Skeletal muscle tissue (tissue), 3 donors: ENCODE measurements at regions not wholly inside any gene's neighbourhood (a gene's known extent, or its start where the extent isn't known, plus 50 kb on each side); places are given as distances from the start of the nearest gene placed in this dataset.
"Not testable (repeated sequence)": the region's sequence is repeated elsewhere in the genome, so short reads cannot be mapped to it uniquely, and the experiment has no call there.

Experiments
- H3K27ac ChIP-seq: one replicate; pipeline ENCODE4 v1.7.0; 2013; ENCODE audit warnings: mild to moderate bottlenecking, low read depth, low read length, inconsistent platforms
- H3K27me3 ChIP-seq, 3 donors: one replicate each; pipeline ENCODE4 v1.7.0; 2013; ENCODE audit warnings: low read length in 3 of 3; ENCODE audit not compliant: control insufficient read depth in 3 of 3, insufficient read depth in 3 of 3
- H3K36me3 ChIP-seq, 3 donors: one replicate each; pipeline ENCODE4 v1.7.0; 2013; ENCODE audit warnings: low read length in 3 of 3; ENCODE audit not compliant: control insufficient read depth in 3 of 3, insufficient read depth in 3 of 3
- H3K4me1 ChIP-seq, 3 donors: one replicate each; pipeline ENCODE4 v1.7.0; 2013; ENCODE audit warnings: low read length in 3 of 3, mild to moderate bottlenecking in 3 of 3; ENCODE audit not compliant: control insufficient read depth in 3 of 3, insufficient read depth in 3 of 3
- H3K4me3 ChIP-seq, 3 donors: one replicate each; pipeline ENCODE4 v1.7.0; 2013; ENCODE audit warnings: low read length in 3 of 3
- H3K9ac ChIP-seq, 3 donors: one replicate each; pipeline ENCODE4 v1.7.0; 2013; ENCODE audit warnings: low read length in 3 of 3, mild to moderate bottlenecking in 3 of 3, moderate library complexity in 2 of 3, low read depth in 1 of 3
- H3K9me3 ChIP-seq, 3 donors: one replicate each; pipeline ENCODE4 v1.7.0; 2013; ENCODE audit warnings: low read length in 3 of 3; ENCODE audit not compliant: control insufficient read depth in 3 of 3
- donor health status: Osteomylitis.

GRCh38 chr6:121694389-121694788 lies 258.9 kb downstream of the GJA1 start:
- Histone ChIP-seq H3K9ac (no peak overlapping the region), H3K27me3 (no peaks in the 10 kb centered on the region), H3K4me1 (no peaks in the 10 kb centered on the region), H3K4me3 (no peak overlapping the region), H3K9me3 (no peaks in the 10 kb centered on the region), H3K27ac (no peak overlapping the region), H3K36me3 (no peaks in the 10 kb centered on the region)

DNA sequence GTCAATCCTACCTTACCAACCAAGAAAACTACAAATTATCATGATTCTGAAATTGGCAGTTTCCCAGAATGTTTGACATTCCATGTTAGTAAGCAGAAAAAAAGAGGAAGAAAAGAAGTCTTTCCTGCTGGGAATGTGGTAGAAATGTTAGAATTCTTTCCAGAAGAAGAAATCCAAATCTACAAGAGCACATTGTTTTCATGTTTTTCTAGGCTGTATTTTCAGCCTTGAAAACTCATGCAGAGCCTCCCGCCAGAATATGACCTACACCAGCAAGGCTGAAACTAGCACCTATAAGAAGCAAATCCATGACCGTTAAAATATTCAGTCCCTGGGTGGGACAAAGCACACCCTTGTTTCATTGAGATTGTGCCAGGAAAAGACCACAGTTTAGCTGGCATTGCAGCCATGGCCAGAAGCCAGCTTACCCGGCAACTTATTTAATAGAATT lies 259.4 kb downstream of the GJA1 start:
- no peaks in the 10 kb centered on the region for H3K36me3 ChIP-seq
- no peak overlapping the region for H3K4me3 ChIP-seq
- no peaks in the 10 kb centered on the region for H3K27me3 ChIP-seq
- no peak overlapping the region for H3K27ac ChIP-seq
- no peaks in the 10 kb centered on the region for H3K4me1 ChIP-seq
- no peaks in the 10 kb centered on the region for H3K9me3 ChIP-seq
- no peak overlapping the region for H3K9ac ChIP-seq

- Histone ChIP-seq H3K27me3 (no peaks in the 10 kb centered on the region), H3K27ac (no peak overlapping the region), H3K9me3 (no peaks in the 10 kb centered on the region), H3K4me1 (no peaks in the 10 kb centered on the region), H3K36me3 (no peaks in the 10 kb centered on the region), H3K4me3 (no peak overlapping the region), H3K9ac (no peak overlapping the region)
Observed at GRCh38 chr6:121695329-121695728, 259.9 kb downstream of the GJA1 start.

DNA sequence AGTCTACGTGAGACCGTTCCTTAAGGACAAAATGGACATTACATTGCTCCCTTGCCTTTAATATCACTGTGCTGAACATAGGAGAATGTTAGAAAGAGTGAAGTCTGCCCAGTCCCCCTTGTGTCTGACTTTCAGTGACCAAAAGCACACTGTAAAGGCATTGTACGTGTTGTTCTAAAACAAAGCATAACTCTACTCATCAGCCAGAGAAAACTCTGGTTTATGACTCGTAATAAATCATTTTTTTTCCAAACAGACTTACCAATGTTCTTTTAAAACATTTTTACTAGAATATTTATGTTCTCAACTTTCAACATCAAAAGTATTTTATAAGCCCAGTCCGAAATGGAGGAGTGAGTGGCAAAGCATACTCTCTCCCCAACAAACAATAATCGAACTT lies 262.5 kb downstream of the GJA1 start:
- Histone ChIP-seq H3K4me3 (no peak overlapping the region), H3K9me3 (no peaks in the 10 kb centered on the region), H3K36me3 (no peaks in the 10 kb centered on the region), H3K27me3 (no peaks in the 10 kb centered on the region), H3K9ac (no peak overlapping the region), H3K27ac (no peak overlapping the region), H3K4me1 (no peaks in the 10 kb centered on the region)

- H3K4me1 ChIP-seq: no peaks in the 10 kb centered on the region
- H3K36me3 ChIP-seq: no peaks in the 10 kb centered on the region
- H3K27ac ChIP-seq: no peak overlapping the region
- H3K4me3 ChIP-seq: no peak overlapping the region
- no peak overlapping the region for H3K9ac ChIP-seq
- H3K9me3 ChIP-seq: no peaks in the 10 kb centered on the region
- no peaks in the 10 kb centered on the region for H3K27me3 ChIP-seq
Observed at GRCh38 chr6:121698617-121699016, 263.2 kb downstream of the GJA1 start.

GRCh38 chr6:121703129-121703528 lies 267.7 kb downstream of the GJA1 start:
- H3K36me3 ChIP-seq, H3K4me1 ChIP-seq, H3K4me3 ChIP-seq, H3K9me3 ChIP-seq, H3K27me3 ChIP-seq, H3K9ac ChIP-seq, H3K27ac ChIP-seq: not testable (repeated sequence)

DNA sequence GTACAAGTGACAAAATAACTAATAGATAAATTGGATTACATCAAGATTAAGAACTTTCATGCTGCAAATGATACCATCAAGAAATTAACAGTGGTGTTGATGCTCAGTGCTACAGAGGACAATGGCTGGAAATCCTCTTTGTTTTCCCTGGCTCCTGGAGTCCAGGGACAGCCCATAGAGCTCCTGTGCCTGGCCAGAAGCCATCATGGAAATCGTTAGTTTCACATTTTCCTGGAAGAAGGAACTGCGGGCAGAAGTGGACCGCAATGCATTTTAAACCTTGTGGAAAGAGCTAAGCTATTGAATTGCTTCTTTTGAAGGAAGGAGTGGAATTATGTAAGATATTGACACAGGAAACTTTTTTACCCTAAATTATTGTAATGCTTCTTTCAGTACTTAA lies 276.0 kb downstream of the GJA1 start:
- H3K9me3 ChIP-seq: no peaks in the 10 kb centered on the region
- H3K27ac ChIP-seq: peak overlapping the region; percentile 6
- no peak overlapping the region for H3K9ac ChIP-seq
- H3K4me1 ChIP-seq: no peaks in the 10 kb centered on the region
- H3K4me3 ChIP-seq: no peak overlapping the region
- H3K36me3 ChIP-seq: no peaks in the 10 kb centered on the region
- H3K27me3 ChIP-seq: no peaks in the 10 kb centered on the region

DNA sequence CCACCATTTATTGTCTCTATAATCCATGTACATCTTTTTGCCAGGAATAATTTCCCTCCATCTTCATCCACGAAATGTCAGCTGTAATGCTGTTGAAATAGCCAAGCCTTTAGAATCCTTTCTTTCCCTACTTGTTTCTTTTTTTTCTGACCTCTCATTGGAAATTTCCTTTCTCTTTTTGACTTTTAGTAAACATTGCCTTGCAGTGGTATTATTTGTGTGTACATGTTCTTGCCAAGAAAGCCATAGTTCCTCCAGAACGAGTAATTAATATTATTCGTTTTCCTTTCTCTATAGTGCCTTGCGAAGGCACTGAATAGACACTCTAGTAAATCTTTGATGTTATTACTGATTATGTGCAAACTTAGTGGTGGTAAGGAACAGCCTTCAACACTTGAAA lies 282.2 kb downstream of the GJA1 start:
- Histone ChIP-seq H3K9ac (no peak overlapping the region), H3K27ac (no peak overlapping the region), H3K27me3 (no peaks in the 10 kb centered on the region)

DNA sequence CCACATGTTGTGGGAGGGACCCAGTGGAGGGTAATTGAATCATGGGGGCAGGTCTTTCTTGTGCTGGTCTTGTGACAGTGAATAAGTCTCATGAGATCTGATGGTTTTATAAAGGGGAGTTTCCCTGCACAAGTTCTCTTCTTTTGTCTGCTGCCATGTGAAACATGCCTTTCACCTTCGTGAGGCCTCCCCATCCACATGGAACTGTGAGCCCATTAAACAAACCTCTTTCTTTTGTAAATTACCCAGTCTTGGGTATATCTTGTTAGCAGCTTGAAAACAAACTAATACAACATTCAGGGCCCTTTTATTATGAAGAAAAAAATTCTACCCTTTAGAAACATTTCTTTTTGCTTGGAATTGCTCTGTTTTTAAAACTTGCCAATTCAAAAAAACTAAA lies 285.4 kb downstream of the GJA1 start:
- H3K4me3 ChIP-seq, H3K9me3 ChIP-seq, H3K36me3 ChIP-seq, H3K27me3 ChIP-seq, H3K27ac ChIP-seq, H3K9ac ChIP-seq, H3K4me1 ChIP-seq: not testable (repeated sequence)

More for the DNA sequence above, 282.2 kb downstream of the GJA1 start:
- no peak overlapping the region for H3K4me3 ChIP-seq
- H3K4me1 ChIP-seq: no peaks in the 10 kb centered on the region
- peaks cover 0 to 3% (median 0%) of the 10 kb centered on the region in 3 donors for H3K9me3 ChIP-seq
- H3K36me3 ChIP-seq: no peaks in the 10 kb centered on the region

DNA sequence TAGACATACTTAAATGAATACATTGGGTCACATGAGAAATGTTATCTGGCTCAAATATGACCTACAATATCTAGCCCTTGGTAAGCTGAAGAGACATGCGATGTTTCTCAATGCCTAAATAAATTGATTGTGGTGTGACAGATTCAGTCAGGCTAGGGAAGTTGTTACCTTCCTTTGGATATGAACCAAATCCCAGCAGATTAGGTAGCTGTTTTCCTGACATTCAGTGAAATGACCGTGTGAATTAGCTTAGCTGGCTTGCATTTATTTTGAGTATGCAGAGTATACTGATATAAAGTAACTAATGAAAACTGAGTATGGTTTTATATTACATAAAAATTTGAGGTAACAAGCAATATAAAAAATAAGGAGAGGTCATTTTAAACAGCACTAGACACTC lies 288.2 kb downstream of the GJA1 start:
- Histone ChIP-seq H3K27ac (no peak overlapping the region), H3K4me1 (no peaks in the 10 kb centered on the region), H3K27me3 (no peaks in the 10 kb centered on the region), H3K9me3 (peaks cover 0 to 3% (median 0%) of the 10 kb centered on the region in 3 donors), H3K4me3 (no peak overlapping the region), H3K9ac (no peak overlapping the region), H3K36me3 (no peaks in the 10 kb centered on the region)

GRCh38 chr6:121724576-121724975 lies 289.1 kb downstream of the GJA1 start:
- H3K27me3 ChIP-seq: no peaks in the 10 kb centered on the region
- H3K4me3 ChIP-seq: no peak overlapping the region
- H3K4me1 ChIP-seq: no peaks in the 10 kb centered on the region
- H3K9me3 ChIP-seq: peaks cover 0 to 3% (median 0%) of the 10 kb centered on the region in 3 donors
- H3K36me3 ChIP-seq: no peaks in the 10 kb centered on the region
- no peak overlapping the region for H3K27ac ChIP-seq
- H3K9ac ChIP-seq: no peak overlapping the region
